ENCODE measurements at regions not wholly inside any gene's neighbourhood (a gene's known extent, or its start where the extent isn't known, plus 50 kb on each side); places are given as distances from the start of the nearest gene placed in this dataset.

GRCh38 chr6:144575327-144575726 lies 290.2 kb downstream of the UTRN start:
- TF ChIP-seq NFIC (IDR thresholded peaks at IDR 0.05) = no peak
- TF ChIP-seq EP300 (IDR thresholded peaks at IDR 0.05; ENCODE audit: borderline replicate concordance) = no peak
- TF ChIP-seq CREB1 (IDR thresholded peaks at IDR 0.05; ENCODE audit: low read depth) = no peak
- TF ChIP-seq TAF1 (IDR thresholded peaks at IDR 0.05; ENCODE audit: low read depth) = no peak
- no peak for TF ChIP-seq EGR1 (IDR thresholded peaks at IDR 0.05)
- TF ChIP-seq USF1 (IDR thresholded peaks at IDR 0.05) = no peak
- TF ChIP-seq YY1 (IDR thresholded peaks at IDR 0.05; ENCODE audit: low read depth) = no peak
- TF ChIP-seq REST (IDR thresholded peaks at IDR 0.05; ENCODE audit: low read depth) = no peak
- TF ChIP-seq RAD21 (IDR thresholded peaks at IDR 0.05; ENCODE audit: low read depth) = no peak
- TF ChIP-seq ZBTB7A (IDR thresholded peaks at IDR 0.05; ENCODE audit: low read depth) = no peak
